NCI-H774 (cell line): ENCODE measurements at regions not wholly inside any gene's neighbourhood (a gene's known extent, or its start where the extent isn't known, plus 50 kb on each side); places are given as distances from the start of the nearest gene placed in this dataset.

ENCODE experiments used
- DNase-seq: peaks from one replicate; lab custom pipeline; 2025; lab: John Stamatoyannopoulos, UW

DNA sequence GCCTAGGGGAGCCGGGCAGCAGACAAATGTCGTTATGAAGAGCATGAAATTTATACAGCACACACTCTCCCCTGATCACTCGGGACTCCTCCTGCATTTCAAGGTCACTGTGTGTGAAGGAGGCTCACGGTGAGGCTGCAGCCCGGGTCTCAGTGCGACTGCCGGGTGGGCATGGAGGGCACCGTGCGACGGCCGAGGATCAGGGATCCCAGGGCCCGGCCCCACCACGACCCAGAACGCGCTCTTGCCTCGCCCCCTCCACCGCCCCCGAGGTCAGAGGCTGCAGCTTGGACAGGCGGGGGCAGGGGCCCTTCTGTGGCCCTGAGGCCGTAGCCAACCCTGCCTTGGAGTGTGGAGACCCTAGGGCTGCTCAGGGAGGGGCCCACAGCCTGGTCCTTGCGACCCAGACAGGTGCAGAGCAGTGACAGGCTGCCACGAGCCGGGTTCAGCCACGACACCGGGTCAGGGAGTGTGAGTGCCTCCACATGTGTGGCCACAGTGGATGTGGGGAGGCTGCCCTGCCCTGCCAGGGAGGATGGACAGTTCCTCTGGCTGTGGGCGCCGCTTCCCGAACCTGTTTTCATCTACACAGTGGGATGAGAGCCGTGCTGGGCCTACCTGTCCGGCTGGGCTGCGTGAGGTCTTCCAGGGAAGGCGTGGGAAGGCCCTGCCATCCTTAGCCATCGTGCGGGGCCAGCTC is 89.3 kb upstream of the NKX1-1 start:
- DNase-seq, result no peak

DNA sequence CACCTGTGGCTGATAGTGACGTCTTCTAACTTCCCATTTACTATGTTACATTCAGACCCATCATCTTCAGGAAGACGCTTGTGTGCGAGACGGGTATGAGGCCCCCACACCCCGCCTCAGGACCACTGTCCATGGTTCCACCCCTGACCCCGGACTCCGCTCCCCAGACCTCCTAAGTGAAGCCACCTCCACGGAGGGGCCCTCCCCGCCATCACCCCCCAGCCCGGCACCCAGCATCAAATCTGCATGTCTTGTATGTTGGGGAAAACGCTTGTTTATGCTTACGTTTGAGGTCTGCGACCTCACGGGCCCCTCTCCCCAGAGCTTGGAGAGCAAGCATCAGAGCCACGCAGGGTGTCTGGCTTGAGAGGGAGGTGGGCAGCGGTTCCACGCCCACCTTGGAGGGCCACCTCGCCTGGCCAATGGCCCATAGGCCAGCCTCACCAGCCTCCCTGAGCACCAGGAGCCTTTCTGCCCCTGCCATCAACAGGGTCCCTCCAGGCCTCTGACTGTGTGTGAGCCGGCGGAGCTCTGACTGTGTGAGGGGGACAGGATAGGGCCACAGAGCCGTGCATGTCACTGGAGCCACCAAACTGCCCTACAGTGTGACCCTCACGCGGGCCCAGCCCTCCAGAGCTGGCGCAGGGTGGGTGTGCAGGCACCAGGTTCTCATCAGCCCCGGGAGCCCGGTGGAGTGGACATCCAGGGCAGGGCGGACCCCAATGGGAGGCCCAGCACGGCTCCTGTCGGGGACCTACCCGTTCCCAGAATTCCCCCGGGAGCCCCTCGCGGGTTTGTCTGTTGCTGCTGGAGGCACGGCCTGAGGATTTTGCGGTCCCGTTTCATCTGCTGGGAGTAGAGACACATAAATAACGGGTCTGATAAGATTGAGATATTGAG is 88.4 kb upstream of the NKX1-1 start:
- DNase-seq, result no peak

DNA sequence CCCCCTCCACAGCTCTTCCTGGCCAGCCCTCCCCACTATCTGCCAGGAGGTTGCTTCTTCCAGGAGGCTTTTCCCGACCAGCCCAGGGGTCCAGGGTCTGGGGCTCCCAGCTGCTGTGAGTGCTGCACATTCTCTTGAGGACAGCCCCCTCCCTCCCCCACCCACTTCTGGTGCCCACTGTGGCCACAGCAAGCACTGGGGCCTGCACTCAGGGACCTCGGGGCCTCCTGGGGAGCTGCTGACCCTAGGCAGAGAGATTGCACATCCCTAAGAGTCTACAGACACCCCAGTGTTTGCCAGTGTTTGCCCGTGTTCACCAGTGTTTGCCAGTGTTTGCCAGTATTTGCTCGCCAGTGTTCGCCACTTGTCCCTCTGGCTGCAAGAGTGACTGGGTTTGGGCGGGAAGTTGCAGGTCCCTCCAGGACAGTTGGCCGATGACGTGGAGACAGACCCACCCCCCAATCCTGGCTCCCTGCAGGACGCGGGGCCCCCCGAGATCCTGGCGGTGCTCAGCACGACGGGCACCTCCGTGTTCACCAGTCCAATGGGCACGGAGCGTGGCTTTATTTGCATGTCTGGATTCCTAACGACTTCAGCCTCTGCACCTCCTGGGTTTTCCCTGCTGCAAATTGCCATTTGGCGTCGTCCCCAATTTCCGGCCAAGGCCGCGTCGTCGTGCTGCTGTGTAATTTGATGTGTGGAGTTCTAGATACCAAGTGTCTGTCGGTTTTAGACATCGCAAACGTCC is 87.5 kb upstream of the NKX1-1 start:
- DNase-seq, result no peak

GRCh38 chr4:1492651-1493539 is 86.7 kb upstream of the NKX1-1 start:
- DNase-seq, result no peak

GRCh38 chr4:1492142-1492457 is 85.9 kb upstream of the NKX1-1 start:
- no peak for DNase-seq

GRCh38 chr4:1491328-1492141 is 85.3 kb upstream of the NKX1-1 start:
- no peak for DNase-seq

DNA sequence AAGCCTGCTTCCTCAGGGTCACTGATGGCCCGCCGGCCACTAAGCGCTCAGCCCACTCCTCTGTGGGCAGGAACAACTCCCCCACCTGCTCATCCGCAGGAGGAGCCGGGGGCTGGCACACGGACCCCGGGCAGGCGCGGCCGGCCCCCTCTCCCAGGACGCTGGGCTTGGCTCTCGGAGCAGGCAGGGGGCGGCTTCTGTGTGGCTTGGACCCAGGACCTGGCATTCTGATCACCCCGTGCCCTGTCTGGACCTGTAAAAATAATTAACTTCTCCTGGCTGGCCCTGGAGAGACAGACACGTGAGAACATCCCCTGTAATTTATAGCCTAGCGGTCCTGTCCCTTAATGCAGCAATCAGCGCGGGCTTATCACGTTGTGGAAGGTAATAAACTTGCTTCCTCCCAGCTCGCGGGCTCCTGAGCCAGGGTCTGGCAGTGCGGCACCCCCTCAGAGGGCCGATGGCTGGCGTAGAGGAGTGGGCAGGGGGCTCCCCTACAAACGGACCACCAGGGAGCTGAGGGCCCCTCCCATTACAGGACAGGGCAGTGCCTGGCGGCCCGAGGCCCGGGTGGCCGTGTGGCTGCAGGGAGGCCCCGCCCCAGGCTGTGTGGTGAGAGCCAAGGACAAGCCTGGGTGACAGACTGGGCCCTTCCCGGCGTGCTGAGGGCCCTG is 84.5 kb upstream of the NKX1-1 start:
- DNase-seq, result no peak

DNA sequence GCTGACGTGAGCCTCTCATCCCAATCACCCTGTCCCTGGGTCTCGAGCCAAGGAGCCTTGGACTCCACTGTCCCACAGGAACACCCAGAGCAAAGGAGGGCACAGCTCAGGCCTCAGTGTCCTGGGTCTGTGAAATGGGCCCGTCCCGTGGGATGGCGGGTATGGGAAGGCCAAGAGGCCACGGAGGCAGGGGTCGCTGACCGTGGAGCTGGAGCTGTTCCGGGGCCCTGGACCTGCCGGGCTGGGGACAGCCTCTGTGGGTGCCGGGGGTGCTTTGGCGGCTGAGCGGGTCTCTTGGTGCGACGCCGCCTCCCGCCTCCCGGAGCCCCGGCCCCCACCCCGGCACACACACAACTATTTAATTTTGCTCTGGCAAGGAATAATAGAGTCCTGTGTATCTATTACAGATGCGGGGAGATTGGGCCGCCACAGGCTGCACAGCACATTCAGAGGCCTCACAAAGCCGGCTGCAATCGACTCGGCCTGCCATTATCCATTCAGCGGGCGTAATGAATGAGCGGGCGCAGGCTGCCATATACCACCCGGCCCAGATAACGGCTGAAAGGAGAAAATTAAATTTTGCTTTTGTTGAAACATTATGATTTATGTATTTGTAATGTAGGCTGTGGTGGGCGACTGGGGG is 83.9 kb upstream of the NKX1-1 start:
- no peak for DNase-seq

GRCh38 chr4:1489639-1489995 is 83.4 kb upstream of the NKX1-1 start:
- no peak for DNase-seq

GRCh38 chr4:1488831-1489638 is 82.8 kb upstream of the NKX1-1 start:
- no peak for DNase-seq

DNA sequence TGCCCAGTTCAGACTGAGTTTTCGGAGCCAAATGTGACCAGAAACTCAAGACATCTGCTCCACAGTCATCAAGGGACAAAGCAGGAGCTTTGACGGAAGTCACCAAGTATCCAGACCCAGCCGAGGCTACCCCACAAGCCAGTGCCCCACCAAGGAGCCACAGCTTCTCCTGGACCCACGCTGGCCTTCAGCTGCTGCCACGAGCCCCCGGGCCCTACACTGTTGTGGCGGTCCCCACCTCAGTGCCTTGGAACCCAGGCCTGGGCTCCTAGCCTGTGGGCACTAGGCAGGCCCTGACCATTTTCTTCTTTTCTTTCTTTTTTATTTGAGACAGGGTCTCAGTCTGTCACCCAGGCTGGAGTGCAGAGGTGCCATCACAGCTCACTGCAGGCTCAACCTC is 82.1 kb upstream of the NKX1-1 start:
- DNase-seq, result no peak

- DNase-seq, result no peak
Observed at GRCh38 chr4:1487761-1488160, 81.5 kb upstream of the NKX1-1 start.

GRCh38 chr4:1487106-1487505 is 80.9 kb upstream of the NKX1-1 start:
- no peak for DNase-seq

GRCh38 chr4:1485280-1485679 is 79.0 kb upstream of the NKX1-1 start:
- DNase-seq, result no peak

GRCh38 chr4:1480720-1481119 is 74.5 kb upstream of the NKX1-1 start:
- DNase-seq, result no peak

GRCh38 chr4:1479454-1479853 is 73.2 kb upstream of the NKX1-1 start:
- DNase-seq, result no peak

DNA sequence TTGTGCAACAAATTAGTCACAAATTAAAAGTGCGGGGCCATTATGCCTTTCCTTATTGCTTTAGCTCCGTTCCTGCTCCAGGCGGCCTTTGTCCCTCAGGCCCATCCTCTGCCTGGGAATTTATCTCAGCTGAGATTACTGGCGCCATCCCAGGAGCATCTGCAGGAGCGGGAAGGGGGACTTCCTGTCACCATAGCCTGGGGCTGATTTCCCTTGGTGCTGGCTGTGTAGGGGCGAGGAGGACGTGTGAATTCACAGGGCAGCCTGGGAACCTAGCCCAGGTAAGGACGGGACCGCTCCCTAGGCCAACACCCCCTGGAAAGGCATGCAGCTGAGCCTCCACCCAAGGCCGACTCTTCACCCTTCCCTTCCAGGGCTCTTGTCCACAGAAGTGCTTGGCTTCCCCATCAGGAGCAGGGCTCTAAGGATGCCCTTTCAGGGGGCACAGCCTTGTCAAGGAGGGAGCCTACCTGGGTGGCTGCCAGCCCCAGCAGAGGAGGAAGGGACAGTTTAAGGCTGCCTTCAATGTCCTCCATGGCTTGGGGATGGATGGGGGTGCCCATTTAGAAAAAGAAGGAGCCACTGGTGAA is 72.6 kb upstream of the NKX1-1 start:
- DNase-seq, result no peak

- DNase-seq, result no peak
Observed at GRCh38 chr4:1477045-1477840, 71.0 kb upstream of the NKX1-1 start.
